Cardiac fibroblast (primary cell): ENCODE measurements at regions not wholly inside any gene's neighbourhood (a gene's known extent, or its start where the extent isn't known, plus 50 kb on each side); places are given as distances from the start of the nearest gene placed in this dataset.

Source experiments
- DNase-seq, 2 donors: peaks; one replicate each; pipeline versions ENCODE4 v3.0.0 to v3.0.0-alpha.2; 2010; ENCODE audit warnings: low read depth in 2 of 2
- H3K4me3 ChIP-seq, 2 donors: replicated peaks in 1 of 2; 1 replicate in 1 of 2; 2 replicates in 1 of 2; pipeline ENCODE4 v1.5.1; 2011; ENCODE audit warnings: low read depth in 2 of 2, low read length in 2 of 2, mild to moderate bottlenecking in 2 of 2, moderate library complexity in 1 of 2
- TF ChIP-seq, protein P1 (sequence below): IDR thresholded peaks from one replicate; pipeline ENCODE4 v1.5.1; 2011; ENCODE audit warnings: low read depth, mild to moderate bottlenecking, low read length, inconsistent platforms

DNA sequence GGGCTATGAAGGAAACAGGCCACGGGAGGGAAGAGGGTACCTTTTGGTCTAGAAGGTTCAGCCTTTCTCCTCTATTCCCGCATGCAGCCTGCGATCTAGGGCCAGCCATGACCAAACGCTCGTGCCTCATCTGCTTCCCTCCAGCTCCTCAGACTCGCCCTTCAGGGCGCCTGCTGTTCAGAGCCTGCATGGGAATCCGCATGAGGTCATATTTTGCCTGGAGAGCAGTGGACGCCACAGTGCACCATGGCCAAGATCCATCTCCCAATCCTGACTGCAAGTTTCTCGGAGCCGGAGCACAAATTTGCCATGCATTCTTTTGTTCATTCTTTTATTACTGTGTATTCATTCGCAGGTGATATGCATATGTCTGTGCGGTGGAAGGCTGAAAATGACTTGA, 608.1 kb downstream of the QKI start:
- DNase-seq = no peak
- TF ChIP-seq, protein P1, sequence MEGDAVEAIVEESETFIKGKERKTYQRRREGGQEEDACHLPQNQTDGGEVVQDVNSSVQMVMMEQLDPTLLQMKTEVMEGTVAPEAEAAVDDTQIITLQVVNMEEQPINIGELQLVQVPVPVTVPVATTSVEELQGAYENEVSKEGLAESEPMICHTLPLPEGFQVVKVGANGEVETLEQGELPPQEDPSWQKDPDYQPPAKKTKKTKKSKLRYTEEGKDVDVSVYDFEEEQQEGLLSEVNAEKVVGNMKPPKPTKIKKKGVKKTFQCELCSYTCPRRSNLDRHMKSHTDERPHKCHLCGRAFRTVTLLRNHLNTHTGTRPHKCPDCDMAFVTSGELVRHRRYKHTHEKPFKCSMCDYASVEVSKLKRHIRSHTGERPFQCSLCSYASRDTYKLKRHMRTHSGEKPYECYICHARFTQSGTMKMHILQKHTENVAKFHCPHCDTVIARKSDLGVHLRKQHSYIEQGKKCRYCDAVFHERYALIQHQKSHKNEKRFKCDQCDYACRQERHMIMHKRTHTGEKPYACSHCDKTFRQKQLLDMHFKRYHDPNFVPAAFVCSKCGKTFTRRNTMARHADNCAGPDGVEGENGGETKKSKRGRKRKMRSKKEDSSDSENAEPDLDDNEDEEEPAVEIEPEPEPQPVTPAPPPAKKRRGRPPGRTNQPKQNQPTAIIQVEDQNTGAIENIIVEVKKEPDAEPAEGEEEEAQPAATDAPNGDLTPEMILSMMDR = no peak
- no peak overlapping the region for H3K4me3 ChIP-seq

GRCh38 chr6:164021589-164022250, 607.2 kb downstream of the QKI start:
- no peak overlapping the region for H3K4me3 ChIP-seq
- TF ChIP-seq, protein P1 = no peak
- peak in 1 of 2 donors; percentile 26 for DNase-seq

DNA sequence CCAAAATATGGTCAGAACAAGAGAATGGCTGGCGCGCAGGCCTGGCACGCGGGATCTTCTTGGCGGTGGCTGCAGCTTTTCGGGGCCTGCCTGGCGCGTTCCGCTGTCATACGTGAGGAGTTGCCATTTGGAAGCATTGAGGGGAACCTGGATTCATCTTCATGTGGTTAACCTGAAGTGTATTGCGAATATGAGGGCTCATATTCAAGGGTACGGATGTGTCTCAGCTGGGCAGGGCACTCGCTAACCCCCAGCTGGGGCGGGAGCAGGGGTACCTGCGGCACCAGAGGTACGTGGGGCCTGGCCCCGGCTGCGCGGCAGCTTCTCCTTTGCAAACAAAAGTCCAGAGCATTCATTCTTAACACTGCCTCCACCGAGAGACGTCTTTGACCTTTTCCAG, 605.6 kb downstream of the QKI start:
- TF ChIP-seq, protein P1 = no peak
- DNase-seq = no peak
- H3K4me3 ChIP-seq = no peak overlapping the region

DNA sequence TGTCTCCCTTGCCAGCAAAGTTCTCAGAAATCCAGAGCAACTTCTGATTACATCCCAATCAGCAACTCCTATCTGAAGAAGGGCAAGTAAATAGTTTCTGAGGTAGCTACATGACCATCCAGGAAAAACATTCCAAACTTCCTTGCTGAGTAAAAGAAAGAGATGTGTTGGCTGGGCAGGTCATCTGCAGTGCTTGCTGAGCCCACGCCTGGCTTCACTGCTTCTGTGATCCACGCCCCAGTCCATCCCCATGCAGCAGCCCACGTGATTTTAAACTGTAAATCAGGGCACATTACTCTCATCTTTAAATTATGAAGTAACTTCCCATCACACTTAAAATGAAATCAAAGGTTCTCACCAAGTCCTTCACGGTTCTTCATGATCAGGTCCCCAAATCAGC, 603.6 kb downstream of the QKI start:
- TF ChIP-seq, protein P1 = no peak
- H3K4me3 ChIP-seq = no peak overlapping the region
- no peak for DNase-seq

- no peak for DNase-seq
- H3K4me3 ChIP-seq = no peak overlapping the region
- TF ChIP-seq, protein P1 = no peak
Measured at GRCh38 chr6:164016056-164016455, 601.5 kb downstream of the QKI start.

- TF ChIP-seq, protein P1 = no peak
- no peak overlapping the region for H3K4me3 ChIP-seq
- no peak for DNase-seq
Measured at GRCh38 chr6:164015088-164015484, 600.6 kb downstream of the QKI start.

- DNase-seq = no peak
- no peak overlapping the region for H3K4me3 ChIP-seq
- TF ChIP-seq, protein P1 = no peak
Measured at GRCh38 chr6:164014346-164015087, 600.0 kb downstream of the QKI start.
